ENCODE measurements at regions not wholly inside any gene's neighbourhood (a gene's known extent, or its start where the extent isn't known, plus 50 kb on each side); places are given as distances from the start of the nearest gene placed in this dataset.
"Not testable (repeated sequence)": the region's sequence is repeated elsewhere in the genome, so short reads cannot be mapped to it uniquely, and the experiment has no call there.

DNA sequence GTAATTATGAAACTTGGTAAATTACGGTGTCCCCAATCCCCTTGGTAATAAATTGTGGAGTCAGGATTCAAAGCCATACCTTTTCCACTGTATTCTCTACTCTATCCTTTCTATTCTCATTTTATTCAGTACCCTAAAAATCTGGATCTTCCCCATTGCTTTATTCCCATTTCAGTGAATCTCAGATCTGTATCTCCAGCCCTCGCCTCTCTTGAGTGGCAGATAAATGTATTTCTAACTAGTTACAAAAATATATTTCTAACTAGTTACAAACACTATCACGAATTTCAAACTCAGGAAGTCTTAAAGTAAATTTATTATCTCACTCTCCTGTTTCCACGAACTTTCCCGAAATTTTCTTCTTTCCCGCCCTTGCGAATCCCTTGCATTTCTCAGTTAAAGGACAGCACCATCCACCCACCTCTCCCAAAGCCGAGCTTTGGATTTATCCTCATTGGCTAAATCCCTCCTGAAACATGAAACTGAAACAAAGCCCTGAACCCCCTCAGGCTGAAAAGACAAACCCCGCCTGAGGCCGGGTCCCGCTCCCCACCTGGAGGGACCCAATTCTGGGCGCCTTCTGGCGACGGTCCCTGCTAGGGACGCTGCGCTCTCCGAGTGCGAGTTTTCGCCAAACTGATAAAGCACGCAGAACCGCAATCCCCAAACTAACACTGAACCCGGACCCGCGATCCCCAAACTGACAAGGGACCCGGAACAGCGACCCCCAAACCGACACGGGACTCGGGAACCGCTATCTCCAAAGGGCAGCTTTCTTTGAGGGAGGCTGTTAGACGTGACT is 164.3 kb upstream of the PABPC3 start:
- no peak for DNase-seq (ENCODE audit: low spot score)

GRCh38 chr13:24933106-24934023 is 162.6 kb upstream of the PABPC3 start:
- DNase-seq (ENCODE audit: low spot score), result not testable (repeated sequence)

GRCh38 chr13:24934024-24934385 is 161.9 kb upstream of the PABPC3 start:
- DNase-seq (ENCODE audit: low spot score), result not testable (repeated sequence)

DNA sequence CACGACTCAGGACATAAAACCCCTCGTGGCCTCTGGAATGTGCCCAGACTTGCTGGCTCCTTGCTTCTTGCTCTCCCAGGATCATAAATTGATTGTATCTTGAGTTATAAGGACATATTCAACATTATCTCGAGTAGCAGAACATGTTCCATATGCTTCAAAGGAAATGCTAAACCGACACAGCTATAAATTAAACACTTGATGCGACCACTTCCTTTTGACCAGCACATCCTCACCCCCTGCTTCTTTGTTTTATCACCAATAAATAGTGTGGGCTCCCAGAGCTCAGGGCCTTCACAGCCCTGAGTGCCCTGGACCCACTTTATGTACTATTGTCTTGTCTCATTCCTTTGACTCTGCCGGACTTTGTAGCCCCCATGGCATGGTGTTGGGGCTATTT is 157.0 kb upstream of the PABPC3 start:
- no peak for DNase-seq (ENCODE audit: low spot score)

GRCh38 chr13:24941023-24941713 is 154.8 kb upstream of the PABPC3 start:
- not testable (repeated sequence) for DNase-seq (ENCODE audit: low spot score)

- no peak for DNase-seq (ENCODE audit: low spot score)
Observed at GRCh38 chr13:24943136-24943535, 152.8 kb upstream of the PABPC3 start.

GRCh38 chr13:24944073-24944472 is 151.9 kb upstream of the PABPC3 start:
- not testable (repeated sequence) for DNase-seq (ENCODE audit: low spot score)

GRCh38 chr13:24948977-24949376 is 147.0 kb upstream of the PABPC3 start:
- DNase-seq (ENCODE audit: low spot score), result not testable (repeated sequence)

DNA sequence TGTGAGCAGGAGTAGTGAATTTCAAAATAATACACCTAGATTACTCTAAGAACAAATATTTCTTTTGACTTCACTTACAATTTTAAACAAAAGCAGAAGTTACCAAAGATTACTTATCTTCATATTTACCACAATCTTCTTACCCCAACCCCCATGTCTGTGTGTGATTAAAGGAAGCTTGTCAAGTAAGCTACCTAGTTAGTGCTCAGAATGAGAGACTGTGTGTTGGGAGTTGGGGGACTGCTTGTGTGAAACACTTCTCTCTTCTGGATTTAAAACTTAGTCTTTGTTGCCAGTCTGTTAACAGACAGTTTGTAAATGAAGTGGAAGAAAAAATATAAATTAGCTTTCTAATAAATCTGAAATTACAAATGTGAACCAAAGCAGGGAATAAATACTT is 145.3 kb upstream of the PABPC3 start:
- not testable (repeated sequence) for DNase-seq (ENCODE audit: low spot score)

DNA sequence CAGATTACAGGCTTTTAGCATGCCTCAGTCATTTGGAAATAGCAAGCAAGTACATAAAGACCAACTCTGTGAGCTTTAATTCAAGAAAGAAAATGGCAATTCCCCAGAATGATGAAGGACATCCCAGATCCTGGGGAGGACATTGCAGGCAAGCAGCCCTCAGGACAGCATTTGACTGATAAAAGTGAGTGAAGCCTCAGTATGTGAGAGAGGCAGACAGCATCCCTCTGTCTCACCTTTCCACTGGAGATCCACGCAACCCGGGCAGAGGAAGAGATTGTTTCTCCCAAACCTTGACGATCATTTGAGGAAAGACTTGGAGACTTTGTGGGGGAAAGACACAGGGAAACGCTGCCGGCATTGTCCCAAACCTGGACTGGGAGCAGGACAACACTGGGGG is 128.0 kb upstream of the PABPC3 start:
- DNase-seq (ENCODE audit: low spot score), result not testable (repeated sequence)

DNA sequence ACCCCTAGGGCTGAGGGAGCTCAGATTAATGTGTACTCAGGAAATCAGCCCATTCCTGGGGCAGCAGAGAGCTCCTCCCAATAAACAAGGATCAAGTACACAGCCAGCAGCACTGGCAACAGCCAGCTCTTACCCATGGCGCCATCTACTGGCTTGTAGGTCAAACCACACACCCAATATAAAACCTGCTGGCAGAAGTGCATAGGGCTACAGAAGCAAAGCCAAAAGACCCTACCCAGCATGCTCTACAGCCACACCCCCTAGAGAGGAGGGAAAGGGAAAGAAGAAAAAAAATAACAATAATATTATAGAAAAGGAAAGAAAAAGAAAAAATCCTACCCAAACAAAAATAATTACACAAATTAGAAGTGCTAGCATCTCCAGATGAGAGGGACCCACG is 127.5 kb upstream of the PABPC3 start:
- not testable (repeated sequence) for DNase-seq (ENCODE audit: low spot score)

DNA sequence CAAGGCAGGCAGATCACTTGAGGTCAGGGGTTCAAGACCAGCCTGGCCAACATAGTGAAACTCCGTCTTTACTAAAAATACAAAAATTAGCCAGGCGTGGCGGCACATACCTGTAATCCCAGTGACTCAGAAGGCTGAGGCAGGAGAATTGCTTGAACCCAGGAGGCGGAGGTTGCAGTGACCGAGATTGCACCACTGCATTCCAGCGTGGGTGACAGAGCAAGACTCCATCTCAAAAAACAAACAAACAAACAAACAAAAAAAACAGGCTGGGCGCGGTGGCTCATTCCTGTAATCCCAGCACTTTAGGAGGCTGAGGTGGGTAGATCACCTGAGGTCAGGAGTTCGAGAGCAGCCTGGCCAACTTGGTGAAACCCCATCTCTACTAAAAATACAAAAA is 122.8 kb upstream of the PABPC3 start:
- DNase-seq (ENCODE audit: low spot score), result not testable (repeated sequence)

- DNase-seq (ENCODE audit: low spot score), result not testable (repeated sequence)
Observed at GRCh38 chr13:24981181-24981803, 114.6 kb upstream of the PABPC3 start.

- no peak for DNase-seq (ENCODE audit: low spot score)
Observed at GRCh38 chr13:24982333-24982999, 113.5 kb upstream of the PABPC3 start.

GRCh38 chr13:24983094-24983493 is 112.8 kb upstream of the PABPC3 start:
- DNase-seq (ENCODE audit: low spot score), result no peak

GRCh38 chr13:24984134-24984533 is 111.8 kb upstream of the PABPC3 start:
- DNase-seq (ENCODE audit: low spot score), result peak; percentile 65

DNA sequence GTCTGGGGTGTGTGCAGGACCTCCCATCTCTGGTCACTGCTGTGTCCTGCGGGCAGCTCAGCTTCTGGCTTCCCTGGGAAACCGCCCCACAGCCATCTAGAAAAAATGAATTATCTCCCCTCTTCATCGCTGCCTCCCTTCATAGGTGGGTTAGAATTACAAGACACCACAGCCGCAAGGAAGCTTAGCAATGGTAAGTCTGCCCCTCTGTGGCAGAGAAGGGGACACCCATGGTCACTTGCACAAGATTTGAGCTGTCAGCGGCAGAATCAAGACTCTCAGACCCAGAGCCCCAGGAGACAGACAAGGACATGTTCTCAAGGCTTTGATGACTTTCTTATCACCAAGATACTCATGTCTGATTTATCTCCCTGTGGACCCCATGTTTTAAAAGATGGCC is 110.8 kb upstream of the PABPC3 start:
- no peak for DNase-seq (ENCODE audit: low spot score)

DNA sequence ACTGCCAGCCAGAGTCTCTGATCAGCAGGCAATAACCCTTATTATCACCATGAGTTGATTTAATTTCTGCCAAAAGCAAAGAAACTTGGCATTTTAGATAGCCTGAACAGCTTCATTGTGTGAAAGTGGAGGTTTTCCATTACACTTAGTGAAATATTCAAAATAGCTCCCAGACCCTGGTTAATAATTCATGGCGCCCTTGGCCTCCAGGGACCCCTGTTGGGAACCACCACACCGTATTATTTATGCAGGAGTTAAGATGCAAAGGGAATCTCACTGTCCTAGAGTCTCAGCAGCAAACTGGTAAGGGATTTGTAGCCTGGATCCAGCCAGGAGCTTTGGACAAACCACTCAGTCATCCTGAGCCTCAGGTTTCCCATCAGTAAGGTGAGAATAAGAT is 110.0 kb upstream of the PABPC3 start:
- DNase-seq (ENCODE audit: low spot score), result no peak

DNA sequence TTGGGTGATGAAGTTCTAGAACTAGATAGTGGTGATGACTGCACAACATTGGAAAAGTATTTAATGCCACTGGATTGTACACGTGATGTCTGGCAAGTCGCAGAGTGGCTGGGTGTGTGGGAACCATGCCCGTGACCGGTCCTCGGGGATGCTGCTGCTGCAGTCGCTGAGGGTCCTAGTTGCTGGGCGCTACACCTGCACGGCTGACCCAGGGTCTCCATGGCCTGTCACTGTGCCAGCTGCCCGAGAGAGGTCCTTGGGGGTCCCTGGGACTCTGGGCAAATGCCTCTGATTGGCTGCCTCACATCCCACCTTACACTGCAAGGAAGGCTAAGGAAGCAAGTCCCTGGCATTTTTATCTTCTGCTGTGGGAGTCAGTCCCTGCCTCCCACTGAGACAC is 109.1 kb upstream of the PABPC3 start:
- no peak for DNase-seq (ENCODE audit: low spot score)

- DNase-seq (ENCODE audit: low spot score), result not testable (repeated sequence)
Observed at GRCh38 chr13:24989959-24990358, 106.0 kb upstream of the PABPC3 start.

GRCh38 chr13:24992946-24993345 is 103.0 kb upstream of the PABPC3 start:
- not testable (repeated sequence) for DNase-seq (ENCODE audit: low spot score)
